Stomach (tissue), 4 donors: ENCODE measurements at regions not wholly inside any gene's neighbourhood (a gene's known extent, or its start where the extent isn't known, plus 50 kb on each side); places are given as distances from the start of the nearest gene placed in this dataset.

ENCODE experiments used
- CTCF ChIP-seq, 7 experiments: fragments of 450-650 bp in 4 of 7; fragments of 200-600 bp in 3 of 7; sonication (generic) in 3 of 7; IDR thresholded peaks; one replicate each; pipeline ENCODE4 v1.5.1; 2016 to 2019; ENCODE audit warnings: antibody characterized with exemption in 7 of 7, control low read depth in 2 of 7, mild to moderate bottlenecking in 1 of 7
- POLR2A ChIP-seq, 4 donors: fragments of 450-650 bp; IDR thresholded peaks; one replicate each; pipeline ENCODE4 v1.6.1; 2016; ENCODE audit warnings: antibody characterized with exemption in 4 of 4, control low read depth in 2 of 4, mild to moderate bottlenecking in 1 of 4, moderate library complexity in 1 of 4

GRCh38 chr3:195003006-195003892 lies 267.7 kb downstream of the XXYLT1 start:
- TF ChIP-seq CTCF (IDR thresholded peaks at IDR 0.05): no peak
- TF ChIP-seq POLR2A (IDR thresholded peaks at IDR 0.05): no peak
